SK-N-SH treated with all-trans-retinoic acid at 6 μM for 48 hours (cell line): ENCODE measurements at regions not wholly inside any gene's neighbourhood (a gene's known extent, or its start where the extent isn't known, plus 50 kb on each side); places are given as distances from the start of the nearest gene placed in this dataset.

Source experiments
- ATAC-seq: fragments of 200-7000 bp; cut with Tn5 transposase; 3 replicates; pipeline ENCODE4 v1.9.1; 2020; ENCODE audit warnings: mild to moderate bottlenecking, moderate library complexity
- BACH2 ChIP-seq: fragments of 250-450 bp; sonication (Bioruptor Pico); IDR thresholded peaks from 2 replicates; pipeline ENCODE4 v1.9.0; 2021; ENCODE audit warnings: mild to moderate bottlenecking, borderline replicate concordance
- CREB5 ChIP-seq: fragments of 250-450 bp; sonication (Bioruptor Pico); IDR thresholded peaks from 2 replicates; pipeline ENCODE4 v1.5.1; 2020; ENCODE audit warnings: low read depth, mild to moderate bottlenecking, moderate library complexity
- CSDC2 ChIP-seq: fragments of 250-450 bp; sonication (Bioruptor Pico); IDR thresholded peaks from 2 replicates; pipeline ENCODE4 v1.5.0; 2020; ENCODE audit warnings: mild to moderate bottlenecking, moderate library complexity
- CSRNP3 ChIP-seq: fragments of 250-450 bp; sonication (Bioruptor Pico); IDR thresholded peaks from 2 replicates; pipeline ENCODE4 v1.5.1; 2021; ENCODE audit warnings: mild to moderate bottlenecking, moderate library complexity
- ESRRG ChIP-seq: fragments of 250-450 bp; sonication (Bioruptor Pico); IDR thresholded peaks from 2 replicates; pipeline ENCODE4 v1.6.1; 2021; ENCODE audit warnings: mild to moderate bottlenecking
- GLIS3 ChIP-seq: fragments of 250-450 bp; sonication (Bioruptor Pico); IDR thresholded peaks from 2 replicates; pipeline ENCODE4 v1.5.0; 2020; ENCODE audit warnings: mild to moderate bottlenecking, moderate library complexity
- ISL1 ChIP-seq: fragments of 250-450 bp; sonication (Bioruptor Pico); IDR thresholded peaks from 2 replicates; pipeline ENCODE4 v2.1.2; 2022; ENCODE audit warnings: mild to moderate bottlenecking, moderate library complexity
- OSR1 ChIP-seq: fragments of 250-450 bp; sonication (Bioruptor Pico); IDR thresholded peaks from 2 replicates; pipeline ENCODE4 v1.8.0; 2022; ENCODE audit warnings: moderate library complexity, mild to moderate bottlenecking, inconsistent platforms
- PATZ1 ChIP-seq: fragments of 250-450 bp; sonication (Bioruptor Pico); IDR thresholded peaks from 2 replicates; pipeline ENCODE4 v1.8.0; 2020; ENCODE audit warnings: mild to moderate bottlenecking, moderate library complexity, borderline replicate concordance
- POU6F1 ChIP-seq: fragments of 250-450 bp; sonication (Bioruptor Pico); IDR thresholded peaks from 2 replicates; pipeline ENCODE4 v1.8.0; 2021; ENCODE audit warnings: low read depth, mild to moderate bottlenecking, moderate library complexity, borderline replicate concordance
- RARB ChIP-seq: fragments of 250-450 bp; sonication (Bioruptor Pico); IDR thresholded peaks from 2 replicates; pipeline ENCODE4 v1.8.0; 2021; ENCODE audit warnings: mild to moderate bottlenecking, moderate library complexity
- TCF4 ChIP-seq: fragments of 250-450 bp; sonication (Bioruptor Pico); IDR thresholded peaks from 2 replicates; pipeline ENCODE4 v1.8.0; 2021; ENCODE audit warnings: mild to moderate bottlenecking, moderate library complexity, borderline replicate concordance
- TOX ChIP-seq: fragments of 250-450 bp; sonication (Bioruptor Pico); IDR thresholded peaks from 2 replicates; pipeline ENCODE4 v1.8.0; 2021; ENCODE audit warnings: mild to moderate bottlenecking, moderate library complexity, borderline replicate concordance
- TSHZ2 ChIP-seq: fragments of 250-450 bp; sonication (Bioruptor Pico); IDR thresholded peaks from 2 replicates; pipeline ENCODE4 v1.5.0; 2020; ENCODE audit warnings: mild to moderate bottlenecking, moderate library complexity
- ZFP3 ChIP-seq: fragments of 250-450 bp; sonication (Bioruptor Pico); IDR thresholded peaks from 2 replicates; pipeline ENCODE4 v1.5.0; 2020; ENCODE audit warnings: mild to moderate bottlenecking, moderate library complexity
- ZFP30 ChIP-seq: fragments of 450-650 bp; formaldehyde crosslinking; IDR thresholded peaks from 2 replicates; pipeline ENCODE4 v1.5.0; 2022; ENCODE audit warnings: mild to moderate bottlenecking, moderate library complexity
- ZNF565 ChIP-seq: fragments of 450-650 bp; formaldehyde crosslinking; conservative IDR thresholded peaks from 2 replicates; pipeline ENCODE4 v1.5.0; 2020; ENCODE audit warnings: low read depth, mild to moderate bottlenecking, moderate library complexity
- ZNF70 ChIP-seq: fragments of 450-650 bp; formaldehyde crosslinking; IDR thresholded peaks from 2 replicates; pipeline ENCODE4 v1.5.0; 2020; ENCODE audit warnings: mild to moderate bottlenecking, moderate library complexity
- ZNF8 ChIP-seq: fragments of 450-650 bp; formaldehyde crosslinking; IDR thresholded peaks from 2 replicates; pipeline ENCODE4 v1.5.0; 2020; ENCODE audit warnings: mild to moderate bottlenecking, moderate library complexity

- TF ChIP-seq RARB (CRISPR knock-in tag) = no peak
- no peak for TF ChIP-seq BACH2 (CRISPR knock-in tag)
- TF ChIP-seq ZFP30 (CRISPR knock-in tag) = no peak
Measured at GRCh38 chr4:89447543-89447942, 139.9 kb upstream of the GPRIN3 start (continued).

- TF ChIP-seq CREB5 (CRISPR knock-in tag) (no peak), CSDC2 (no peak), GLIS3 (no peak), TCF4 (CRISPR knock-in tag) (no peak), CSRNP3 (CRISPR knock-in tag) (no peak), ESRRG (CRISPR knock-in tag) (no peak), POU6F1 (CRISPR knock-in tag) (no peak), ZFP30 (CRISPR knock-in tag) (no peak)
- TF ChIP-seq, all 23 proteins: peak for 0
- ATAC-seq = no peak
Measured at GRCh38 chr4:89446193-89446592, 138.6 kb upstream of the GPRIN3 start.

GRCh38 chr4:89439533-89439932 lies 131.9 kb upstream of the GPRIN3 start:
- no peak for TF ChIP-seq ZNF70 (CRISPR knock-in tag)
- TF ChIP-seq TOX = no peak
- TF ChIP-seq OSR1 (CRISPR knock-in tag) = no peak
- TF ChIP-seq TSHZ2 = no peak
- no peak for TF ChIP-seq RARB (CRISPR knock-in tag)
- TF ChIP-seq ZNF8 (CRISPR knock-in tag) = no peak
- no peak for TF ChIP-seq ISL1 (CRISPR knock-in tag)
- TF ChIP-seq CREB5 (CRISPR knock-in tag) = no peak
- TF ChIP-seq POU6F1 (CRISPR knock-in tag) = no peak
- TF ChIP-seq PATZ1 (CRISPR knock-in tag) = no peak
- no peak for TF ChIP-seq TCF4 (CRISPR knock-in tag)
- TF ChIP-seq ZFP3 = no peak
- TF ChIP-seq ZNF565 = no peak
- TF ChIP-seq ESRRG (CRISPR knock-in tag) = no peak
- no peak for TF ChIP-seq CSDC2
- ATAC-seq = no peak
